Kidney (tissue), 13 donors: ENCODE measurements at regions not wholly inside any gene's neighbourhood (a gene's known extent, or its start where the extent isn't known, plus 50 kb on each side); places are given as distances from the start of the nearest gene placed in this dataset.

Experiments used
- DNase-seq, 5 donors: peaks; one replicate each; pipeline ENCODE4 v3.0.0-alpha.2; 2013 to 2020
- FAIRE-seq: peaks from 2 replicates; lab custom pipeline; 2012; peaks lifted over from hg19 to GRCh38; lab: Jason Lieb, UNC
- H3K27ac ChIP-seq, 2 donors: one replicate each; pipeline ENCODE4 v1.7.0; 2013; ENCODE audit warnings: low read depth in 2 of 2, low read length in 2 of 2, inconsistent platforms in 1 of 2
- H3K27me3 ChIP-seq: one replicate; pipeline ENCODE4 v1.7.1; 2013; ENCODE audit warnings: low read length, inconsistent platforms; ENCODE audit not compliant: control insufficient read depth, insufficient read depth
- H3K36me3 ChIP-seq, 3 donors: one replicate each; pipeline versions ENCODE4 v1.7.0 to v1.7.1; 2013; ENCODE audit warnings: low read length in 3 of 3, control low read depth in 1 of 3, inconsistent platforms in 1 of 3; ENCODE audit not compliant: insufficient read depth in 3 of 3, control insufficient read depth in 2 of 3
- H3K4me1 ChIP-seq, 3 donors: one replicate each; pipeline versions ENCODE4 v1.7.0 to v1.7.1; 2013; ENCODE audit warnings: low read length in 3 of 3, inconsistent platforms in 1 of 3, low read depth in 1 of 3; ENCODE audit not compliant: control insufficient read depth in 2 of 3, insufficient read depth in 2 of 3
- H3K4me3 ChIP-seq, 3 donors: one replicate each; pipeline versions ENCODE4 v1.7.0 to v1.8.1; 2013; ENCODE audit warnings: low read length in 3 of 3, control low read depth in 1 of 3, inconsistent platforms in 1 of 3
- H3K9ac ChIP-seq, 3 donors: one replicate each; pipeline versions ENCODE4 v1.7.0 to v1.7.1; 2013; ENCODE audit warnings: low read length in 3 of 3, control low read depth in 1 of 3, inconsistent platforms in 1 of 3
- H3K9me3 ChIP-seq, 3 donors: one replicate each; pipeline versions ENCODE4 v1.7.0 to v1.7.1; 2013; ENCODE audit warnings: low read length in 3 of 3, control low read depth in 1 of 3, inconsistent platforms in 1 of 3; ENCODE audit not compliant: control insufficient read depth in 2 of 3, insufficient read depth in 1 of 3
- intact Hi-C: fragments of 100-400 bp; cut with DNase I; formaldehyde crosslinking; loops from one replicate; pipeline ENCODE4 v1.11.1; 2022
- TF ChIP-seq, protein P1 (sequence below): IDR thresholded peaks from 3 replicates; pipeline ENCODE4 v1.5.1; 2012; ENCODE audit warnings: mild to moderate bottlenecking, moderate library complexity, borderline replicate concordance; ENCODE audit not compliant: insufficient read depth; ENCODE audit errors: extremely low read depth
- donor health status: control.
- donor health status: control.
- donor health status: control.
- donor health status: control.
- donor health status: control.
- donor health status: DM: yes; HTN: yes; CAD: no.
- donor health status: Normal renal cell carcinoma (clear cell type).

DNA sequence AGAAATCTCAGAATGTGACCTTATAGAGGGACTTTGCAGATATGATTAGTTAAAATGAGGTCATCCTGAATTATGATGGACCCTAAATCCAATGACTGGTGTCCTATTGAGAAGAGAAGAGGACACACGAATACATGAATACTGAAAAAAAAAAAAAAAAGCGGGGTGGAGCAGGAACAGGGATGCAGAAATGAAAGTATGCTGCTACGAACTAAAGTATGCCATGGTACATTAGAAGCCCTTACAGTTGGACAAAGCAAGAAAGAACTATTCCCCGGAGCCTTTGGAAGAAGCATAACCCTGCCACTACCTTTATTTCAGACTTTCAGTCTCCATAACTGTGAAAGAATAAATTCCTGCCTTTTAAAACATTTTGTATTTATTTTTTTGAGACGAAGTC, 557.9 kb upstream of the NCAM2 start:
- FAIRE-seq (no peak), DNase-seq (no peak)
- intact Hi-C loops: no loop called here
- Histone ChIP-seq H3K9me3 (no peaks in the 10 kb centered on the region), H3K9ac (no peak overlapping the region), H3K27ac (no peak overlapping the region), H3K4me1 (no peaks in the 10 kb centered on the region), H3K27me3 (no peaks in the 10 kb centered on the region), H3K36me3 (no peaks in the 10 kb centered on the region), H3K4me3 (no peak overlapping the region)
- TF ChIP-seq, protein P1, sequence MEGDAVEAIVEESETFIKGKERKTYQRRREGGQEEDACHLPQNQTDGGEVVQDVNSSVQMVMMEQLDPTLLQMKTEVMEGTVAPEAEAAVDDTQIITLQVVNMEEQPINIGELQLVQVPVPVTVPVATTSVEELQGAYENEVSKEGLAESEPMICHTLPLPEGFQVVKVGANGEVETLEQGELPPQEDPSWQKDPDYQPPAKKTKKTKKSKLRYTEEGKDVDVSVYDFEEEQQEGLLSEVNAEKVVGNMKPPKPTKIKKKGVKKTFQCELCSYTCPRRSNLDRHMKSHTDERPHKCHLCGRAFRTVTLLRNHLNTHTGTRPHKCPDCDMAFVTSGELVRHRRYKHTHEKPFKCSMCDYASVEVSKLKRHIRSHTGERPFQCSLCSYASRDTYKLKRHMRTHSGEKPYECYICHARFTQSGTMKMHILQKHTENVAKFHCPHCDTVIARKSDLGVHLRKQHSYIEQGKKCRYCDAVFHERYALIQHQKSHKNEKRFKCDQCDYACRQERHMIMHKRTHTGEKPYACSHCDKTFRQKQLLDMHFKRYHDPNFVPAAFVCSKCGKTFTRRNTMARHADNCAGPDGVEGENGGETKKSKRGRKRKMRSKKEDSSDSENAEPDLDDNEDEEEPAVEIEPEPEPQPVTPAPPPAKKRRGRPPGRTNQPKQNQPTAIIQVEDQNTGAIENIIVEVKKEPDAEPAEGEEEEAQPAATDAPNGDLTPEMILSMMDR: no peak

DNA sequence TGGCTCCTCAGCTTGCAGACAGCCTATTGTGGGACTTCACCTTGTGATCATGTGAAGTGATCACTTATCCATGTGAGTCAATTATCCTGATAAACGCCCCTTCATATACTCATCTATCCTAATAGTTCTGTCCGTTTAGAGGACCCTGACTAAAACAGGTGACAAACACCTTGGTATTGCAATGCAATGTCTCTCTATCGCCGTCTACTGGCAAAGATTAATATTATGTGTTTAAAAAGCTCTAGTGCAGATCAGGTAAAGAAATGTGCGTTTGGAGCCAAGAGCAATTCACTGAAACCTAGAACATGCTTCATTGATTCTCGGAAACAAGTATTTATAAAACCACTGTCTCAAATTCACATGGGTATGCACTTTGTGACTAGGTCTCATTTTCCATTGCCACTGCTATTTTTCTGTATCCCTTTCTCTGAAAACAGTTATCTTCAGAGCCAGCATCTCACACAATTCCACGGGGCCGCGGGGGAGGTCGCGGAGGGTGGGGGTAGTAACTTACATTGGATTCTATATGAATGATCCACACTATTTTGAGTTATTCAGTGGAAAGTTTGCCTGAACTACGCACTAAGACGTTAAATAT, 554.6 kb upstream of the NCAM2 start:
- no peaks in the 10 kb centered on the region for H3K27me3 ChIP-seq
- H3K4me3 ChIP-seq: no peak overlapping the region
- no peaks in the 10 kb centered on the region for H3K36me3 ChIP-seq
- FAIRE-seq: no peak
- H3K9me3 ChIP-seq: no peaks in the 10 kb centered on the region
- H3K9ac ChIP-seq: no peak overlapping the region
- TF ChIP-seq, protein P1: peak; percentile 33
- peak in 2 of 5 donors; percentile 36 to 43 for DNase-seq
- no peaks in the 10 kb centered on the region for H3K4me1 ChIP-seq
- intact Hi-C loops: no loop called here
- no peak overlapping the region for H3K27ac ChIP-seq

DNA sequence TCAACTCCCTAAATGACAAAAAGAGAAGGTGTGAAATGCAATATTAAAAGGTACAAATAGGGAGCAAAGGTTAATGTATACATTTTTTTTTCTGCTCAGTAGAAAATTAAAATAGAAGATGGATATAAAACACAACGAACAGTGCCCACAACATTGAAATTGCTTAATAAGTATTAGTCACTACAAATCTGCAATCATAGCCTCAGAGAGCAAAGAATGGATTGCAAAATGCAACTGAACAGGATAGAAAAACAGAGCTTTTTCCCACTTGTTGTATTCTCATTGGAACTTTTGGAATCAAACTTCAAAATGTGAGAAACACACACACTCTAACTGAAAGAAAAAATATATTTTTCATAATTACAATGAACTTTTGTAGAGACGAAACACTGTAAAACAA, 552.2 kb upstream of the NCAM2 start:
- Histone ChIP-seq H3K36me3 (no peaks in the 10 kb centered on the region), H3K9ac (no peak overlapping the region), H3K4me3 (no peak overlapping the region), H3K4me1 (no peaks in the 10 kb centered on the region), H3K27me3 (no peaks in the 10 kb centered on the region), H3K27ac (no peak overlapping the region), H3K9me3 (no peaks in the 10 kb centered on the region)
- intact Hi-C loops: no loop called here
- FAIRE-seq: no peak
- TF ChIP-seq, protein P1: no peak
- DNase-seq: no peak

DNA sequence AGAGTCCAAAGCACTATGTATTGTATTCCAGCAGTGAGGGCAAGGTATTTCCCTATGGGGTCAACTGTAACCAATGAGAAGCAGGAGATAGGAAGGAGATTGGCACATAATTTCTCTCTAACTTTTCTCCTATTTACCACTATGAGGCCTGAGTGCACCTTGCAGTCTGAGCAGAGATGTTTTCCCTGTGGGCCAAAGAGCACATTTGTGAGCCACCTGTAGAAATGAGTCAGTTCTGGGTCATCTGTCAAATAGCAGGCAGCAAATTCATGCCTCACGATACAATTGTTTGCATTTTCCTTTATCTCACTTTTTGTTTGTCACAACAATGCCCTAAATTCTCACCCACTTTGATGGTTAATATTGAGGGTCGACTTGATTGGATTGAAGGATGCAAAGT, 547.2 kb upstream of the NCAM2 start:
- H3K9me3 ChIP-seq: no peaks in the 10 kb centered on the region
- DNase-seq (no peak), FAIRE-seq (no peak)
- H3K4me1 ChIP-seq: no peaks in the 10 kb centered on the region
- H3K27ac ChIP-seq: no peak overlapping the region
- intact Hi-C loops: no loop called here
- no peak overlapping the region for H3K4me3 ChIP-seq
- H3K9ac ChIP-seq: no peak overlapping the region
- no peaks in the 10 kb centered on the region for H3K27me3 ChIP-seq
- H3K36me3 ChIP-seq: no peaks in the 10 kb centered on the region
- TF ChIP-seq, protein P1: no peak
